ENCODE measurements at regions not wholly inside any gene's neighbourhood (a gene's known extent, or its start where the extent isn't known, plus 50 kb on each side); places are given as distances from the start of the nearest gene placed in this dataset.

DNA sequence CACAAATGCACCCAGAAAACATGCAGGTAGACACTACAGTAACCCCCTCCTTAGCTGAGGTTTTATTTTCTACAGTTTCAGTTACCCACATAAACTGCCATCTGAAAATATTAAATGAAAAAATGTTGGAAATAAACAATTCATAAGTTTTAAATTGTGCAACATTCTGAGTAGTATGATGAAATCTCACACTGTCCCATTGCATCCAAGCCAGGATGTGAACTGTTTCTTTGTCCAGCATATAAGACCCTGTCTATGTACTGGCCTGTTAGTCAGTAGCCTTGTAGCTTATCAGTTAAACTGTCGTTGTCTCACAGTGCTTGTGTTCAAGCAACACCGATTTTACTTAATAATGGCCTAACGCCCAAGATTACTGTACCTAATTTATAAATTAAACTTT lies 630.5 kb downstream of the ANXA1 start:
- H3K9me1 ChIP-seq (ENCODE audit: insufficient read depth, low read length): no peaks in the 10 kb centered on the region
- no TSS peak for BruUV-seq (replicated peaks)
- no peak overlapping the region for H2BK15ac ChIP-seq (ENCODE audit: low read depth, low read length)
- H3K23ac ChIP-seq (ENCODE audit: low read depth, low read length): no peak overlapping the region
- H3K18ac ChIP-seq (ENCODE audit: low read depth, low read length): no peak overlapping the region
- CTCF ChIA-PET: no interaction called here
- H3K4me3 ChIP-seq (ENCODE audit: insufficient read depth, low read depth, low read length): no peak overlapping the region
- H2AK5ac ChIP-seq (ENCODE audit: low read depth, low read length): no peak overlapping the region
- no peak for ATAC-seq (ENCODE audit: low read depth)
- H4K91ac ChIP-seq (ENCODE audit: insufficient read depth, low read depth, low read length): no peak overlapping the region
- no peak overlapping the region for H3K4me2 ChIP-seq (ENCODE audit: low read depth, low read length)
- no peak overlapping the region for H3K9ac ChIP-seq (ENCODE audit: low read depth, low read length)
- POLR2A ChIA-PET (ENCODE audit: unreplicated experiment): no interaction called here
- no peak overlapping the region for H3K14ac ChIP-seq (replicated peaks; ENCODE audit: low read depth, low read length)
- no peak overlapping the region for H2BK20ac ChIP-seq (ENCODE audit: low read depth, low read length)
- no peaks in the 10 kb centered on the region for H3K79me1 ChIP-seq (ENCODE audit: low read depth in 1 of 2, low read length in 2 of 2)
- H3K36me3 ChIP-seq (ENCODE audit: control insufficient read depth, insufficient read depth, low read length): no peaks in the 10 kb centered on the region
- no peaks in the 10 kb centered on the region for H4K20me1 ChIP-seq (ENCODE audit: insufficient read depth, low read length)
- H3K9me3 ChIP-seq (ENCODE audit: control insufficient read depth, insufficient read depth, low read length): peaks cover 10% of the 10 kb centered on the region
- H2AFZ ChIP-seq (replicated peaks; ENCODE audit: low read length, poor library complexity): no peak overlapping the region
- no peak overlapping the region for H4K8ac ChIP-seq (ENCODE audit: low read depth in 2 of 2, low read length in 2 of 2)
- TF ChIP-seq CEBPB (IDR thresholded peaks at IDR 0.05; ENCODE audit: low read depth, low read length) (peak; percentile 68), SMC3 (IDR thresholded peaks at IDR 0.05; ENCODE audit: low read depth, low read length) (no peak), RCOR1 (IDR thresholded peaks at IDR 0.05; ENCODE audit: insufficient replicate concordance, low read length) (no peak)
- H2BK5ac ChIP-seq (ENCODE audit: low read depth, low read length, poor library complexity, severe bottlenecking): no peak overlapping the region
- dilution Hi-C loops (cut with HindIII; ENCODE audit: low sequenced_read_pairs, unreplicated experiment) (no loop called here), intact Hi-C loops (cut with micrococcal nuclease) (no loop called here), in situ Hi-C loops (cut with MboI; ENCODE audit: low sequenced_read_pairs) (no loop called here)
- H3K56ac ChIP-seq (ENCODE audit: extremely low read depth, insufficient read depth, low read length): no peak overlapping the region
- no CpG with 5 or more reads among the region's 3 CpGs for WGBS, 2 experiments (ENCODE audit: extremely low coverage in 2 of 2, insufficient read length in 1 of 2)
- no peak overlapping the region for H2AK9ac ChIP-seq (replicated peaks; ENCODE audit: low read depth, low read length, poor library complexity)
- DNase-seq: no peak
- H3K4ac ChIP-seq (ENCODE audit: low read depth, low read length): no peak overlapping the region
- H3K27me3 ChIP-seq (ENCODE audit: control insufficient read depth, insufficient read depth, low read length): no peaks in the 10 kb centered on the region
- no peak overlapping the region for H4K5ac ChIP-seq (ENCODE audit: low read depth, low read length)
- no peak overlapping the region for H3K27ac ChIP-seq (ENCODE audit: insufficient read depth, low read length)
- H3K4me1 ChIP-seq (ENCODE audit: control insufficient read depth, insufficient read depth, low read length): no peaks in the 10 kb centered on the region
- H2BK120ac ChIP-seq (ENCODE audit: low read depth, low read length): no peak overlapping the region

Data from IMR-90 (cell line).